Memory B cell (primary cell): ENCODE measurements at regions not wholly inside any gene's neighbourhood (a gene's known extent, or its start where the extent isn't known, plus 50 kb on each side); places are given as distances from the start of the nearest gene placed in this dataset.

Experiments
- ATAC-seq: fragments of 150-1000 bp; cut with Tn5 transposase; 2 replicates; pipeline ENCODE4 v1.10.0; 2021; ENCODE audit warnings: low read depth, mild to moderate bottlenecking, moderate library complexity
- DNase-seq, 2 donors: peaks; one replicate each; pipeline ENCODE4 v3.0.0; 2022; ENCODE audit warnings: low spot score in 2 of 2
- H3K27ac Mint-ChIP-seq: one replicate; pipeline ENCODE4 v1.8.0; 2022; ENCODE audit warnings: mild to moderate bottlenecking, moderate library complexity, mixed read lengths
- H3K27me3 Mint-ChIP-seq: one replicate; pipeline ENCODE4 v1.8.0; 2022; ENCODE audit warnings: mixed read lengths
- H3K36me3 Mint-ChIP-seq: one replicate; pipeline ENCODE4 v1.8.0; 2022; ENCODE audit warnings: mild to moderate bottlenecking, mixed read lengths
- H3K4me1 Mint-ChIP-seq: one replicate; pipeline ENCODE4 v1.8.0; 2022; ENCODE audit warnings: mixed read lengths
- H3K4me3 Mint-ChIP-seq: one replicate; pipeline ENCODE4 v1.8.0; 2022; ENCODE audit warnings: mild to moderate bottlenecking, moderate library complexity, mixed read lengths
- H3K9me3 Mint-ChIP-seq: one replicate; pipeline ENCODE4 v1.8.0; 2022; ENCODE audit warnings: mixed read lengths

- ATAC-seq, result no peak
- no peak for DNase-seq
Measured at GRCh38 chr10:94260455-94260854, 102.3 kb downstream of the NOC3L start.

GRCh38 chr10:94264085-94264484, 98.7 kb downstream of the NOC3L start:
- H3K36me3 Mint-ChIP-seq, result no peaks in the 10 kb centered on the region
- H3K9me3 Mint-ChIP-seq, result no peaks in the 10 kb centered on the region
- H3K4me1 Mint-ChIP-seq, result no peaks in the 10 kb centered on the region
- H3K27ac Mint-ChIP-seq, result no peak overlapping the region
- ATAC-seq (no peak), DNase-seq (no peak)
- peaks cover 5% of the 10 kb centered on the region for H3K27me3 Mint-ChIP-seq
- no peak overlapping the region for H3K4me3 Mint-ChIP-seq

More at GRCh38 chr10:94260455-94260854, 102.3 kb downstream of the NOC3L start:
- Mint-ChIP-seq H3K9me3 (no peaks in the 10 kb centered on the region), H3K36me3 (no peaks in the 10 kb centered on the region), H3K27me3 (peaks cover 3% of the 10 kb centered on the region), H3K4me3 (no peak overlapping the region), H3K27ac (no peak overlapping the region), H3K4me1 (no peaks in the 10 kb centered on the region)

- ATAC-seq, result no peak
- no peak for DNase-seq
- Mint-ChIP-seq H3K27ac (no peak overlapping the region), H3K4me3 (no peak overlapping the region), H3K27me3 (peaks cover 5% of the 10 kb centered on the region), H3K9me3 (peaks cover 1% of the 10 kb centered on the region), H3K4me1 (no peaks in the 10 kb centered on the region), H3K36me3 (peaks cover 1% of the 10 kb centered on the region)
Measured at GRCh38 chr10:94266091-94266490, 96.6 kb downstream of the NOC3L start.

- Mint-ChIP-seq H3K9me3 (peaks cover 9% of the 10 kb centered on the region), H3K27ac (no peak overlapping the region), H3K4me3 (no peak overlapping the region), H3K36me3 (peaks cover 1% of the 10 kb centered on the region), H3K4me1 (no peaks in the 10 kb centered on the region), H3K27me3 (peaks cover 3% of the 10 kb centered on the region)
- ATAC-seq, result no peak
- no peak for DNase-seq
Measured at GRCh38 chr10:94268652-94269051, 94.1 kb downstream of the NOC3L start.

GRCh38 chr10:94274142-94274787, 88.5 kb downstream of the NOC3L start:
- Mint-ChIP-seq H3K27me3 (peaks cover 3% of the 10 kb centered on the region), H3K36me3 (peaks cover 1% of the 10 kb centered on the region), H3K9me3 (peaks cover 9% of the 10 kb centered on the region), H3K4me1 (no peaks in the 10 kb centered on the region), H3K27ac (no peak overlapping the region), H3K4me3 (no peak overlapping the region)
- ATAC-seq (no peak), DNase-seq (no peak)

- Mint-ChIP-seq H3K4me3 (no peak overlapping the region), H3K36me3 (no peaks in the 10 kb centered on the region), H3K9me3 (peaks cover 7% of the 10 kb centered on the region), H3K27ac (no peak overlapping the region), H3K4me1 (peaks cover 7% of the 10 kb centered on the region), H3K27me3 (peaks cover 7% of the 10 kb centered on the region)
- DNase-seq, result no peak
- no peak for ATAC-seq
Measured at GRCh38 chr10:94276140-94276539, 86.6 kb downstream of the NOC3L start.

GRCh38 chr10:94277450-94277849, 85.3 kb downstream of the NOC3L start:
- no peak overlapping the region for H3K4me3 Mint-ChIP-seq
- H3K27ac Mint-ChIP-seq, result no peak overlapping the region
- peaks cover 7% of the 10 kb centered on the region for H3K4me1 Mint-ChIP-seq
- peaks cover 3% of the 10 kb centered on the region for H3K9me3 Mint-ChIP-seq
- ATAC-seq (no peak), DNase-seq (no peak)
- peaks cover 7% of the 10 kb centered on the region for H3K27me3 Mint-ChIP-seq
- H3K36me3 Mint-ChIP-seq, result no peaks in the 10 kb centered on the region

- Mint-ChIP-seq H3K36me3 (no peaks in the 10 kb centered on the region), H3K4me1 (peaks cover 7% of the 10 kb centered on the region), H3K27ac (no peak overlapping the region), H3K27me3 (peaks cover 10% of the 10 kb centered on the region), H3K9me3 (no peaks in the 10 kb centered on the region), H3K4me3 (peak overlapping the region; percentile 21)
- DNase-seq (peak; percentile 42 to 64), ATAC-seq (peak; percentile 80)
Measured at GRCh38 chr10:94279835-94280709, 82.7 kb downstream of the NOC3L start.

- Mint-ChIP-seq H3K36me3 (no peaks in the 10 kb centered on the region), H3K4me1 (peaks cover 7% of the 10 kb centered on the region), H3K4me3 (no peak overlapping the region), H3K9me3 (no peaks in the 10 kb centered on the region), H3K27me3 (peaks cover 10% of the 10 kb centered on the region), H3K27ac (no peak overlapping the region)
- DNase-seq, result no peak
- no peak for ATAC-seq
Measured at GRCh38 chr10:94281654-94282053, 81.1 kb downstream of the NOC3L start.

- no peak for ATAC-seq
- Mint-ChIP-seq H3K4me1 (peaks cover 7% of the 10 kb centered on the region), H3K4me3 (no peak overlapping the region)
Measured at GRCh38 chr10:94282369-94282768, 80.4 kb downstream of the NOC3L start.

More at GRCh38 chr10:94282369-94282768, 80.4 kb downstream of the NOC3L start:
- Mint-ChIP-seq H3K36me3 (no peaks in the 10 kb centered on the region), H3K27ac (no peak overlapping the region), H3K9me3 (no peaks in the 10 kb centered on the region), H3K27me3 (peaks cover 9% of the 10 kb centered on the region)
- no peak for DNase-seq
